Astrocyte (in vitro differentiated cells and primary cell): ENCODE measurements at regions not wholly inside any gene's neighbourhood (a gene's known extent, or its start where the extent isn't known, plus 50 kb on each side); places are given as distances from the start of the nearest gene placed in this dataset.

ENCODE experiments used
- DNase-seq: peaks from one replicate; pipeline ENCODE4 v3.0.0-alpha.2; 2010; ENCODE audit warnings: low read depth
- FAIRE-seq: peaks from 2 replicates; lab custom pipeline; 2011; peaks lifted over from hg19 to GRCh38; lab: Jason Lieb, UNC
- H2AFZ ChIP-seq: 2 replicates; pipeline ENCODE4 v1.6.0; 2012; ENCODE audit warnings: low read depth, low read length, inconsistent platforms
- H3K27ac ChIP-seq: 2 replicates; pipeline ENCODE4 v1.5.1; 2011; ENCODE audit warnings: low read depth, low read length, inconsistent platforms
- H3K27me3 ChIP-seq: 2 replicates; pipeline ENCODE4 v1.6.0; 2011; ENCODE audit warnings: low read length, inconsistent platforms; ENCODE audit not compliant: insufficient read depth
- H3K36me3 ChIP-seq: 2 replicates; pipeline ENCODE4 v1.5.1; 2011; ENCODE audit warnings: low read length, inconsistent platforms; ENCODE audit not compliant: insufficient read depth
- H3K4me1 ChIP-seq: 2 replicates; pipeline ENCODE4 v1.5.1; 2011; ENCODE audit warnings: low read length, inconsistent platforms; ENCODE audit not compliant: insufficient read depth
- H3K4me2 ChIP-seq: 2 replicates; pipeline ENCODE4 v1.6.0; 2012; ENCODE audit warnings: low read length, inconsistent platforms
- H3K4me3 ChIP-seq: 2 replicates; pipeline ENCODE4 v1.5.1; 2011; ENCODE audit warnings: low read depth, mild to moderate bottlenecking, low read length, inconsistent platforms; ENCODE audit not compliant: insufficient read depth
- H3K79me2 ChIP-seq: 2 replicates; pipeline ENCODE4 v1.6.0; 2012; ENCODE audit warnings: mild to moderate bottlenecking, low read length, inconsistent platforms; ENCODE audit not compliant: insufficient read depth
- H3K9ac ChIP-seq: 2 replicates; pipeline ENCODE4 v1.6.0; 2012; ENCODE audit warnings: mild to moderate bottlenecking, low read length, inconsistent platforms
- H3K9me3 ChIP-seq: 2 replicates; pipeline ENCODE4 v1.5.1; 2012; ENCODE audit warnings: low read depth, mild to moderate bottlenecking, low read length, inconsistent platforms; ENCODE audit not compliant: insufficient read depth
- H4K20me1 ChIP-seq: 2 replicates; pipeline ENCODE4 v1.6.0; 2012; ENCODE audit warnings: low read length, inconsistent platforms; ENCODE audit not compliant: insufficient read depth
- H3K27ac Mint-ChIP-seq: one replicate; pipeline ENCODE4 v1.8.0; 2021; ENCODE audit warnings: mild to moderate bottlenecking, mixed read lengths; ENCODE audit not compliant: unreplicated experiment
- H3K27me3 Mint-ChIP-seq: one replicate; pipeline ENCODE4 v1.8.0; 2021; ENCODE audit warnings: low read depth, mixed read lengths; ENCODE audit not compliant: unreplicated experiment
- H3K36me3 Mint-ChIP-seq: one replicate; pipeline ENCODE4 v1.8.0; 2021; ENCODE audit warnings: low read depth, mixed read lengths; ENCODE audit not compliant: unreplicated experiment
- H3K4me1 Mint-ChIP-seq: one replicate; pipeline ENCODE4 v1.8.0; 2021; ENCODE audit warnings: low read depth, mixed read lengths; ENCODE audit not compliant: unreplicated experiment
- H3K4me3 Mint-ChIP-seq: one replicate; pipeline ENCODE4 v1.8.0; 2021; ENCODE audit warnings: mild to moderate bottlenecking, moderate library complexity, mixed read lengths; ENCODE audit not compliant: unreplicated experiment
- H3K9me3 Mint-ChIP-seq: one replicate; pipeline ENCODE4 v1.8.0; 2021; ENCODE audit warnings: mild to moderate bottlenecking, mixed read lengths; ENCODE audit not compliant: unreplicated experiment
- CTCF ChIP-seq: IDR thresholded peaks from 2 replicates; pipeline ENCODE4 v1.5.1; 2011; ENCODE audit warnings: low read depth, mild to moderate bottlenecking, inconsistent platforms, low read length, moderate library complexity; ENCODE audit not compliant: insufficient read depth
- EZH2 ChIP-seq: IDR thresholded peaks from 2 replicates; pipeline ENCODE4 v1.6.1; 2012; ENCODE audit warnings: mild to moderate bottlenecking, low read length, inconsistent platforms; ENCODE audit not compliant: insufficient read depth

GRCh38 chr4:81622474-81623184 is 150.9 kb upstream of the RASGEF1B start:
- Histone ChIP-seq H4K20me1 (no peaks in the 10 kb centered on the region), H2AFZ (no peak overlapping the region), H3K4me3 (no peak overlapping the region), H3K9me3 (no peaks in the 10 kb centered on the region), H3K27ac (no peak overlapping the region), H3K79me2 (no peaks in the 10 kb centered on the region), H3K27me3 (no peaks in the 10 kb centered on the region), H3K9ac (no peak overlapping the region), H3K36me3 (no peaks in the 10 kb centered on the region), H3K4me2 (no peak overlapping the region), H3K4me1 (no peaks in the 10 kb centered on the region)
- TF ChIP-seq CTCF, result no peak
- no peak for TF ChIP-seq EZH2
- no peaks in the 10 kb centered on the region for H3K9me3 Mint-ChIP-seq
- no peak overlapping the region for H3K4me3 Mint-ChIP-seq
- no peaks in the 10 kb centered on the region for H3K27me3 Mint-ChIP-seq
- H3K36me3 Mint-ChIP-seq, result no peaks in the 10 kb centered on the region
- H3K4me1 Mint-ChIP-seq, result peaks cover 5% of the 10 kb centered on the region
- no peak for FAIRE-seq
- no peak for DNase-seq
- no peak overlapping the region for H3K27ac Mint-ChIP-seq

GRCh38 chr4:81622028-81622427 is 150.3 kb upstream of the RASGEF1B start:
- no peak overlapping the region for H3K9ac ChIP-seq
- H4K20me1 ChIP-seq, result no peaks in the 10 kb centered on the region
- H3K27me3 Mint-ChIP-seq, result no peaks in the 10 kb centered on the region
- DNase-seq (no peak), FAIRE-seq (no peak)
- no peaks in the 10 kb centered on the region for H3K79me2 ChIP-seq
- H3K4me1 Mint-ChIP-seq, result no peaks in the 10 kb centered on the region
- no peak overlapping the region for H3K4me3 ChIP-seq
- H3K27ac ChIP-seq, result no peak overlapping the region
- H3K9me3 Mint-ChIP-seq, result no peaks in the 10 kb centered on the region
- no peak overlapping the region for H3K4me3 Mint-ChIP-seq
- H3K27ac Mint-ChIP-seq, result no peak overlapping the region
- no peaks in the 10 kb centered on the region for H3K9me3 ChIP-seq
- H2AFZ ChIP-seq, result no peak overlapping the region
- H3K4me2 ChIP-seq, result no peak overlapping the region
- no peaks in the 10 kb centered on the region for H3K36me3 Mint-ChIP-seq
- no peaks in the 10 kb centered on the region for H3K27me3 ChIP-seq
- H3K4me1 ChIP-seq, result no peaks in the 10 kb centered on the region
- no peaks in the 10 kb centered on the region for H3K36me3 ChIP-seq
- TF ChIP-seq CTCF (no peak), EZH2 (no peak)

GRCh38 chr4:81621490-81621889 is 149.8 kb upstream of the RASGEF1B start:
- no peak for DNase-seq
- H3K27ac Mint-ChIP-seq, result no peak overlapping the region
- no peak overlapping the region for H2AFZ ChIP-seq
- H3K4me1 ChIP-seq, result no peaks in the 10 kb centered on the region
- no peaks in the 10 kb centered on the region for H3K27me3 Mint-ChIP-seq
- no peaks in the 10 kb centered on the region for H3K27me3 ChIP-seq
- no peak overlapping the region for H3K27ac ChIP-seq
- H3K4me3 Mint-ChIP-seq, result no peak overlapping the region
- H3K4me3 ChIP-seq, result no peak overlapping the region
- no peak for FAIRE-seq
- no peaks in the 10 kb centered on the region for H3K36me3 ChIP-seq
- H3K36me3 Mint-ChIP-seq, result no peaks in the 10 kb centered on the region
- H3K9me3 ChIP-seq, result no peaks in the 10 kb centered on the region
- no peaks in the 10 kb centered on the region for H3K9me3 Mint-ChIP-seq
- H3K79me2 ChIP-seq, result no peaks in the 10 kb centered on the region
- H3K4me2 ChIP-seq, result no peak overlapping the region
- no peaks in the 10 kb centered on the region for H4K20me1 ChIP-seq
- TF ChIP-seq EZH2, result no peak
- H3K4me1 Mint-ChIP-seq, result no peaks in the 10 kb centered on the region
- no peak overlapping the region for H3K9ac ChIP-seq
